ENCODE measurements at regions not wholly inside any gene's neighbourhood (a gene's known extent, or its start where the extent isn't known, plus 50 kb on each side); places are given as distances from the start of the nearest gene placed in this dataset.

DNA sequence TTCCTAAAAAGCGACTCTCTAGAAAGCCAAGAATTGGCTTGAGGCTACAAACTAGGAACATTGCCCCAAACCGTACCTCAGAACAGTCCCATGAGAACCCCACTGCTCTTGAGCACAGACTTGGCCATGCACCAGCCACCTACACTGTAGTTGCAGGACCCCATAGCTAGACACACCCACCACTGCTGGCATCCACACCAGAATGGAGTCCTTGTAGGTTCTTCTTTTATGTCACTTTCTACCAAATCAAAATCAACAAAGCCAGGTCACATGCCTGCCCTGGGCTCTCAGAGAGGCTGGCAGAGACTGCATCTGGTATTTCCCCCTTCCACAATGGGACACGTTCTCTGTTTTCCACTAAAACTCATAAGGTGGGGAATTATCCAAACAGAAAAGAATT, 290.5 kb downstream of the SHOX2 start:
- no peak for TF ChIP-seq CTCF (IDR thresholded peaks at IDR 0.05)
- TF ChIP-seq POLR2AphosphoS5 (IDR thresholded peaks at IDR 0.05): no peak

Measured in sigmoid colon (tissue), 4 donors.